GM12864 (cell line): ENCODE measurements at regions not wholly inside any gene's neighbourhood (a gene's known extent, or its start where the extent isn't known, plus 50 kb on each side); places are given as distances from the start of the nearest gene placed in this dataset.

ENCODE experiments used
- DNase-seq: peaks from one replicate; pipeline ENCODE4 v3.0.0-alpha.2; 2011; ENCODE audit warnings: low read depth
- H3K4me3 ChIP-seq: 2 replicates; pipeline ENCODE4 v1.5.1; 2011; ENCODE audit warnings: mild to moderate bottlenecking, low read depth, low read length, control low read depth
- TF ChIP-seq, protein P1 (sequence below): IDR thresholded peaks from 2 replicates; pipeline ENCODE4 v1.5.1; 2011; ENCODE audit warnings: low read depth, mild to moderate bottlenecking, moderate library complexity, low read length, control low read depth, inconsistent platforms; ENCODE audit errors: missing control alignments

DNA sequence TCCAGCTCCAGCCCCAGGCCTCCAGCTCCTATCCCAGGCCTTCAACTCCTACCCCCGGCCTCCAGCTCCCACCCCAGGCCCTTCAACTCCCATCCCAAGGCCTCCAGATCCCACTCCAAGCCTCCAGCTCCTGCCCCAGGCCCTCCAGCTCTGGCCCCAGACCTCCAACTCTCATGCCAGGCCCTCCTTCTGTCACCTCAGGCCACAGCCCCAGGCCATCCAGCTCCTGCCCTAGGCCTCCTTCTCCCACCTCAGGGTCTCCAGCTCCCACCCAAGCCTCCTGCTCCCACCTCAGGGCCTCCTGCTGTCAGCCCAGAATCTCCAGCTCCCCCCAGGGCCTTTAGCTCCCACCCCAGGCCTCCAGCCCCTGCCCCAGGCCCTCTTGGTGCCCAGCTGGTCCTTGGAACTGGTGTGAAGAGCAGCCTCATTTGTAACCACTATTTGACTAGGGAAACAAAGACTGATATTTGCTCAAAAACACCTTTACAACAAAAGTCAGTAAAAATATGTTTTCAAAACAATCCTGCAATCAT lies 67.8 kb upstream of the SALL3 start:
- no peak for DNase-seq
- TF ChIP-seq, protein P1, sequence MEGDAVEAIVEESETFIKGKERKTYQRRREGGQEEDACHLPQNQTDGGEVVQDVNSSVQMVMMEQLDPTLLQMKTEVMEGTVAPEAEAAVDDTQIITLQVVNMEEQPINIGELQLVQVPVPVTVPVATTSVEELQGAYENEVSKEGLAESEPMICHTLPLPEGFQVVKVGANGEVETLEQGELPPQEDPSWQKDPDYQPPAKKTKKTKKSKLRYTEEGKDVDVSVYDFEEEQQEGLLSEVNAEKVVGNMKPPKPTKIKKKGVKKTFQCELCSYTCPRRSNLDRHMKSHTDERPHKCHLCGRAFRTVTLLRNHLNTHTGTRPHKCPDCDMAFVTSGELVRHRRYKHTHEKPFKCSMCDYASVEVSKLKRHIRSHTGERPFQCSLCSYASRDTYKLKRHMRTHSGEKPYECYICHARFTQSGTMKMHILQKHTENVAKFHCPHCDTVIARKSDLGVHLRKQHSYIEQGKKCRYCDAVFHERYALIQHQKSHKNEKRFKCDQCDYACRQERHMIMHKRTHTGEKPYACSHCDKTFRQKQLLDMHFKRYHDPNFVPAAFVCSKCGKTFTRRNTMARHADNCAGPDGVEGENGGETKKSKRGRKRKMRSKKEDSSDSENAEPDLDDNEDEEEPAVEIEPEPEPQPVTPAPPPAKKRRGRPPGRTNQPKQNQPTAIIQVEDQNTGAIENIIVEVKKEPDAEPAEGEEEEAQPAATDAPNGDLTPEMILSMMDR: no peak
- H3K4me3 ChIP-seq: no peak overlapping the region

DNA sequence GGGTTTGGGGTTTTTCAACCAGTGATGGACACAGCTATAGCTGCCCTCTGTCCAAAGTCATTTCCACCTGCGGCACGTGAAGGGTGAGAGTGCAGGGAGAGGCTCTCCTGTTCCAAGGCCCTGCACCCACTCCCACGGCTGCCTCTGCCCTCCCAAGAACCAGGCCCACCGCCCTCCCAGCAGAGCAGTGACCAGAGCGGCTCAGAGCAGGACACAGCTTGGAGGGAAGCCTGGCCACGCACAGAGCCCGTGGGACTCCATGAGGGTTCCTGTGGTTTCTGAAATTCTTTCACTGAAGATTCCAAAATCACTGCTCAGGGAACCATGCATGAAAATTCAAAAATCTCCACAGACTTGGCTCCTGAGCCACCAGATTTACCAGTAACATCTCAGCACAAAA lies 67.3 kb upstream of the SALL3 start:
- DNase-seq: no peak
- TF ChIP-seq, protein P1: no peak
- H3K4me3 ChIP-seq: no peak overlapping the region

DNA sequence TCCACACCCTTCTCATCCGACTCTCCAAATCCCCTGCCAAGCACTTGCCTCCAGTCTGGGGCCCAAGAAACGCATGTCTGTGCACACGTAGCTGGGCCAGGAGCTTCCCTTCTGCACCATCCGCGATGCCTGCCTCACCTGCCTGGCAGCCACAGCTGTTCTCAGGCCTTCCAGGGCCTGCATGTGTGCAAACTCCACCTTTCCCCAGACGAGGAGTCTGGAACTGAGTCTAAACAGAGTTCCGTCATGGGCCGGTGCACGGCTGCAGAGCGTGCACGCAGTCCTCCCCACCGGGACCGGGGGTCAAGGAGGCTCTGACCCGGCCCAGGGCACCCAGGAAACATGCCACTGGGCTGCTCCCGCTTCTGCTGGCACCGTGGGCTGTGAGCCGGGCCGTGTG lies 66.8 kb upstream of the SALL3 start:
- TF ChIP-seq, protein P1: no peak
- DNase-seq: no peak

DNA sequence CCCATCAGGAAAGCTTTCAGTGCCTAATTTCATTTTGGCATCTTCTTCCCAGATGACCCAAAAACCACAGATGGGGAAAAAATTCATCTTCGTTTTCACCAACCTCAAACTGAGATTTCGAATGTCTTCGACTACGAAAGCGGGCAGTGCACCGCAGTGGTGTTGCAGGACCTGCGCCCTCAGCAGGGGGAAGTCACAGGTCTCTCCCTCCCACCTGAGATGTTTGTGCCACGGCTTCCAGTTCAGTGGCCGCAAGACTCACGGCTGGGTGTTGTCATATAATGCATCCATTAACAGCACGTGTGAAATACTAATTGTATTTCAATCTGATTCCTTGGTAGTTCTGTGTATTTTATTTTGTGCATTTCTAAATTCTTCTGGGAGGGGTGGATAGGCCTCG lies 66.2 kb upstream of the SALL3 start:
- DNase-seq: no peak
- TF ChIP-seq, protein P1: no peak
- no peak overlapping the region for H3K4me3 ChIP-seq

More for the DNA sequence above, 66.8 kb upstream of the SALL3 start:
- H3K4me3 ChIP-seq: no peak overlapping the region

DNA sequence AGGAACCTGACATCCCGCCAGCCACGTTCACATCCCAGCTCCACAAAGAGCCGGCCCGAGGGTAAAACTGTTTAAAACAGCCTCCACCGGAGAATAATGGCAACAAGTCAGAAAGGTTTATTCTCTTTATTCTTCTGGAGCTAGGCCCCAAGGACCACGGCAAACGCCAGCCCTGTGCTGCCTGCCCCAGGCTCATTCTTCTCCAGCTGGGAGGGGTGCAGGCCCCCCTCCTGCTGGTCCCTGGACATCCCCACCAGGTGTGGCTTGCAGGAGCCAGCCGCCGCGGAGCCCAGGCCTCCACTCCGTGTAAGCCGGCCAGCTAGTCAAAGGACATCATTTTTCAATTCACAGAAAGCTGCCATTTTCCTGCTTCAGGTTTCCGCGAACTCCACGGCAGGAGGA lies 65.8 kb upstream of the SALL3 start:
- H3K4me3 ChIP-seq: no peak overlapping the region
- no peak for DNase-seq
- TF ChIP-seq, protein P1: no peak

DNA sequence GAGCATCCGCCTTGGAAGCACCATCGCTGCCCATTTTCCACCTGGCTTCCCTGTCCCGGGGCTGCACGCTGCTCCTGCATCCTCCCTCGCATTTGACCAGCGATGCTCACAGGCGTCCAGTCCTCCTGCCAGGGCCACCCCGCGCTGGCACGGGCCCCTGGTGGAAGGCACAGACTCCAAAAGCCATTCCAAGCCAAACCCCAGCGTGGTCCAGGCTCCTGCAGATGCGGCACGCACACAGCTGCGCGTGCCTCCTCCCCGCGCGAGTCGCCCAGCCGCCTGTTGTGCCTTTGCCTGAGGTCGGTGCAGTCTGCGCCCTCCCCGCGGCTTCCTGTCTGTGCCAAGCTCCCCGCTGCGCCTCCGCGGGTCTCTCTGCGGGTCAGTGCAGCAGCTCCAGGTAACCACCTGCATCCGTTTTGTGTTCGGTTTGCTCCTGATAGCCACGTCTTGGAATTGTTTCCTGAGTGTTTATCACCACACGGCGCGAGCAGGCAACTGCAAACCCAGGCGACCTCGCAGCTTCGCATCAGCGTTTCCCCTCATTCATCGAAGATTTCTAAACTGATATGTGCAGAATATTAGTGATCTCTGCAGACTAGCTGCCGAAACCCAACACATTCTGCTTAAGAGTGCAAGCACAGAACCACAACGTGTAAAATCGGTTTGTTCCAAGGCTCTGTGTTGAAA lies 65.2 kb upstream of the SALL3 start:
- no peak for DNase-seq
- no peak overlapping the region for H3K4me3 ChIP-seq
- TF ChIP-seq, protein P1: no peak
